GM12891 (cell line): ENCODE measurements at regions not wholly inside any gene's neighbourhood (a gene's known extent, or its start where the extent isn't known, plus 50 kb on each side); places are given as distances from the start of the nearest gene placed in this dataset.

ENCODE experiments used
- DNase-seq: peaks from one replicate; pipeline ENCODE4 v3.0.0; 2011; ENCODE audit warnings: low spot score; ENCODE audit not compliant: insufficient read length
- FAIRE-seq: peaks from 2 replicates; lab custom pipeline; 2011; peaks lifted over from hg19 to GRCh38; lab: Jason Lieb, UNC
- PAX5 ChIP-seq: IDR thresholded peaks from 2 replicates; pipeline ENCODE4 v1.6.1; 2011; ENCODE audit warnings: low read length, moderate library complexity, mild to moderate bottlenecking; ENCODE audit not compliant: insufficient read depth, severe bottlenecking
- POLR2A ChIP-seq: IDR thresholded peaks from 2 replicates; pipeline ENCODE4 v1.6.1; 2011; ENCODE audit warnings: low read depth, low read length, control low read depth
- POLR2AphosphoS5 ChIP-seq: IDR thresholded peaks from 2 replicates; pipeline ENCODE4 v1.6.1; 2011; ENCODE audit warnings: low read depth, low read length, control low read depth
- POU2F2 ChIP-seq: IDR thresholded peaks from 2 replicates; pipeline ENCODE4 v1.6.1; 2011; ENCODE audit warnings: low read depth, mild to moderate bottlenecking, control low read depth, low read length, moderate library complexity
- SPI1 ChIP-seq: IDR thresholded peaks from 2 replicates; pipeline ENCODE4 v1.6.1; 2011; ENCODE audit warnings: low read depth, low read length, control low read depth
- TAF1 ChIP-seq: IDR thresholded peaks from 2 replicates; pipeline ENCODE4 v1.6.1; 2011; ENCODE audit warnings: low read depth, low read length, control low read depth

DNA sequence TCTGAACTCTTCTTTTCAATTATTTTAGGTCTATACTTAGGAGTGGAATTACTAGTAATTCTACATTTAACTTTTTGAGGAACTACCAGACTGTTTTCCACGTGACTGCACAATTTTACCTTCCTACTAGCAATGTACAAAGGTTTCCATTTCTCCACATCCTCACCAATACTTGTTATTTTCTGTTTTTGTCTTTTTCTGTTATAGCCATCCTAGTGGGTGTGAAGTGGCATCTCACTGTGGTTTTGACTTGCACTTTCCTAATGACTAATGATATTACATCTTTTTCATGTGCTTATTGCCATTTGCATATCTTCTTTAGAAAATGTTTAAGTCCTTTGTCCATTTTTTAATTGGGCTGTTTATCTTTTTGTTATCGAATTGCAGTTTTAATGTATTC is 136.9 kb upstream of the EGFLAM start:
- FAIRE-seq (no peak), DNase-seq (no peak)
- TF ChIP-seq TAF1 = no peak
- TF ChIP-seq PAX5 = no peak
- no peak for TF ChIP-seq SPI1
- no peak for TF ChIP-seq POU2F2
- no peak for TF ChIP-seq POLR2AphosphoS5
- TF ChIP-seq POLR2A = no peak

DNA sequence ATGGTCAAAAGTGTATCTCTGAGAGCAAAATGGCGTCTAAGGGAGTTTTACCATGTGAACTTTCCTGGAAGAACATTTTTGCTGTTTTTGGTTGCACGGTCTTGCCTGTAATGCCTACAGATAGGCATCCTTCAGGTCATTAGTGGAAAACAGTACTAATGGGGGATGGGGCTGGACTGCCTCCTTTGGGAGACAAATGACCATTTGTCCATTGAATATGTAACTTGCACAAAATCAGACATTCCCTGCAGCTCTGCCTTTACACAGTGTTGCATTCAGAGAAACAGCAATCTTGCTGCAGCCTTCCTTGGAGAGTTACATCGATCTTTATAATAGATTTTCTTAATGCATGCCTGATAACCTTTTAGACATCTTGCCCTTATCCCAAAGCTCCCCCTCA is 138.5 kb upstream of the EGFLAM start:
- DNase-seq = no peak
- FAIRE-seq = no peak
- no peak for TF ChIP-seq TAF1
- TF ChIP-seq POLR2A = no peak
- no peak for TF ChIP-seq PAX5
- no peak for TF ChIP-seq POLR2AphosphoS5
- TF ChIP-seq SPI1 = no peak
- TF ChIP-seq POU2F2 = no peak

DNA sequence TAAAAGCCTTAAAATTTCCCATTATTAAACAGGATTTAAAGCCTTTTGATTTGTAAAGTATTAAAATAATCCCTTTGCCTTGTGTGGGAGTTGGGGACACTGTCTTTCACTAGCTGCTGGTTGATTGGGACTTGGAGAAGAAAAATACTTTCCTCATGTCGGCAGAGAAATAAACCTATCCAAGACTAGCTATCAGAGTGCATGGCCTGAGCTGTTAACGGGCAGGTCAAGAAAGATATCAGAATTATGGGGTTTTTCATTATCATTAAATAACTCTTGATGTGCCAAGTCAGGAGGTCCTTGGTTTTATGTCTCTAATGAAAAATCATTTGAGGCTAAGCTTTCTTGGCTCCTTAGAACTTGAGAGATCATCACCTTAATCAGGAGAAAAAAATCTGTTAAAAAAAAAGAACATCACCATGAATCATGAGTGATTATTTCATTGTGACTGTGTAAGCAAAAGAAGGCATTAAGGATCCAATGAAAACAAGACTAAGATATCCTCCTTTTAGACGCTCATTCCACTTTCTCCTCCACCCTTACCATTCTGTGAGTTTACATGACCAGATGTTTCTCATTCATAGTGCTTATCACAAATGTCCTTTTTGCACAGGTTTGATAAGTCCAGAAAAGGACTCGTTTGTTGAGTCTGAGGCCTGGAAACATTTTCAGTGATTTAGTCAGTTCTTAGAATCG is 140.4 kb upstream of the EGFLAM start:
- no peak for FAIRE-seq
- no peak for DNase-seq

DNA sequence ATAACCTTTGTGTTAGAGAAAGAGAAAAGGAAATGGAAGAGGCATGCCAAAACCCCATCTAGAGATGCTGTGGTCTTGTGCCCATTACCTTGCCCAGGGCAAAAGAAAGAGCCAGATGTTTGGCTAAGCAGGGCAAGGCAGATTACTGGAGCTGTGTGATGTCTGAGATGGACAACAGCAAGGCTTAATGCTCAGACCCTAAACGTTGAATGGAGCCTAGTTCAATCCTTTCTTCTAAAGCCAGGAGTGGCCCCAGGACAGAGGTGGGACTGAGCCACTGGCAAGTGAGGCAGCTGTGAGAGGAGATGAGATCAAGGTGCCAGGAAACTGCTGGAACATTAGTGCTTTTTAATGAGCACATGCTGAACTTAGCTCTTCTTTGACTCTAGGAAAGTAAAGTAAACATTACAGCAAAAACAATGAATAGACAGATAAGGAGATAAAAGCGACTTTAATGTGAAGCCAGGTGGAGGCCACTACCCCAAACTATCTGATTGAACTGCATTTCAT is 143.0 kb upstream of the EGFLAM start:
- DNase-seq (no peak), FAIRE-seq (no peak)
- no peak for TF ChIP-seq POLR2AphosphoS5
- TF ChIP-seq TAF1 = no peak
- no peak for TF ChIP-seq POLR2A
- no peak for TF ChIP-seq SPI1
- no peak for TF ChIP-seq POU2F2
- TF ChIP-seq PAX5 = no peak

More for the DNA sequence above, 140.4 kb upstream of the EGFLAM start:
- TF ChIP-seq SPI1 (no peak), POU2F2 (no peak), TAF1 (no peak), POLR2A (no peak), POLR2AphosphoS5 (no peak)

DNA sequence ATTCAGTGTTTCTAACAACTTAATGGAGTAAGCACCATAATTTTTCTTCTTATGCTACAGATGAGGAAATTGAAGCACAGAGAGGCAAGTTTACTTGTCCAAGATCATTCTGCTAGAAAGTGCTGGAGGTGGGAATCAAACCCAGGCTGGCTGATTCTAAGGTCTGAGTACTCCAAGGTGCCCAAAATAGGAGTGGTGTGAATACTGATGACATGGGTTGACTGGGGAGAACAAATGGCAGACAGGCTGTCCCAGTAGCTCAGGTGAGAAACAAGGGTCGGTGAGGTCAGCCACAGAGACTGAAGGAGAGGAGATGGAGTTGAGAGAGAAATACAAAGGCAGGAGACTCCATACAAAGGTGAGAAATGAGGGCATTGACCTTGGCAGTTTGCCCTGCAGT is 144.5 kb upstream of the EGFLAM start:
- DNase-seq = no peak
- no peak for FAIRE-seq
- no peak for TF ChIP-seq PAX5
- no peak for TF ChIP-seq POU2F2
- TF ChIP-seq TAF1 = no peak
- TF ChIP-seq POLR2A = no peak
- no peak for TF ChIP-seq SPI1
- TF ChIP-seq POLR2AphosphoS5 = no peak

DNA sequence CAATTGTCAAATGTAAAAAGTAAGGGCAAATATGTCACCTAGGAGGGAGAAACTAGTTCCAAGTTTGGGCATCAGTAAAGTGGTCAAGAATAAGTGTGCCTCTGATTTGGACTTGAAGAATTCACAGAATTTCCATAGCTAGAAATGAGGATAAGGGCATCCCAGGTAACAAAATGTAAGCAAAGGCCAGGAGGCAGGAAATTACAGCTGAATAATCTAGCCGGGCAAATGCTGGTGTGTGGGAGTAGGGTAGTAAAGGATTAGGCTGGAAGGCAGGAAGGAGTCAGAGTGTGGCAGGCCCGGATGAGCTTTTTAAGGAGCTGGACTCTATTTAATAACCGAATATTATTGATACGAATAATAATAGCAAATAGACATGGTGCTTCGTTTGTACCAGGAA is 144.9 kb upstream of the EGFLAM start:
- TF ChIP-seq POLR2A = no peak
- TF ChIP-seq POLR2AphosphoS5 = no peak
- no peak for TF ChIP-seq TAF1
- no peak for TF ChIP-seq POU2F2
- FAIRE-seq = no peak
- DNase-seq = no peak

DNA sequence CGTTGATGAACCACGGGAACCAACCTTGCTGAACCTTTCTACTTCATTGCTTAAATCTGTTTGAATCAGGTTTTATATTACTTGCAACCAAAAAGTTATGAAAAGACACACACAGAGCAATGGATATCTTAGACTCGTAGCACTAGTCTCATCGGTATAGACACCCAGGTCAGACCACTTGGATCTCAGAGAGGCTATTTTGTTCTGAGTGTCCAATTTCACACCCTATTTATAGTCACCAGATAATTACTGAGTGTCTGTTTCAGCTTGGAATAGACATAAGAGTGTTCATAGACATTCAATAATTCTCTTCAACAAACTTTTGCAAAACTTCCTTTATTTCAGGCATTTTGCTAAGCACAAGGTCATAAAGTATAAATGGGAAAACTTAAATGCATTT is 145.4 kb upstream of the EGFLAM start:
- no peak for FAIRE-seq
- DNase-seq = no peak
- no peak for TF ChIP-seq PAX5
- no peak for TF ChIP-seq POU2F2
- TF ChIP-seq POLR2AphosphoS5 = no peak
- TF ChIP-seq POLR2A = no peak
- no peak for TF ChIP-seq SPI1
- no peak for TF ChIP-seq TAF1

DNA sequence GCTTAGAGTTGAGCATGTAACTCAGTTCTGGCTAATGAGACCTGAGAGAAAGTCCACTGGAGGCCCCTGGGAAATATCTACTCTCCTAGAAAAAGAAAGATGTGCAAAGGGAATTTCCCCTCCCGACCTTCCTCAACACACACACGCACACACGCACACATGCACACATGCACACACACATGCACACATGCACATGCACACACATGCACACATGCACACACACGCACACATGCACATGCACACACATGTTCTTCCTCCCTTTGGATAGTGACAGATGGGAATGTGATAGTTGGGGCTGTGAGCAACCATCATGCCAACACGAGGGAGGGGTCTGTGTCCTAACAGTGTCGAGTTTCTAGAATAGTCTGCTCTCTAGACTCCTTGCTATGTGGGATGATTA is 148.2 kb upstream of the EGFLAM start:
- FAIRE-seq (peak; percentile 62), DNase-seq (no peak)
- no peak for TF ChIP-seq POU2F2
- TF ChIP-seq POLR2AphosphoS5 = no peak
- TF ChIP-seq POLR2A = no peak
- TF ChIP-seq SPI1 = no peak
- no peak for TF ChIP-seq TAF1
- no peak for TF ChIP-seq PAX5

DNA sequence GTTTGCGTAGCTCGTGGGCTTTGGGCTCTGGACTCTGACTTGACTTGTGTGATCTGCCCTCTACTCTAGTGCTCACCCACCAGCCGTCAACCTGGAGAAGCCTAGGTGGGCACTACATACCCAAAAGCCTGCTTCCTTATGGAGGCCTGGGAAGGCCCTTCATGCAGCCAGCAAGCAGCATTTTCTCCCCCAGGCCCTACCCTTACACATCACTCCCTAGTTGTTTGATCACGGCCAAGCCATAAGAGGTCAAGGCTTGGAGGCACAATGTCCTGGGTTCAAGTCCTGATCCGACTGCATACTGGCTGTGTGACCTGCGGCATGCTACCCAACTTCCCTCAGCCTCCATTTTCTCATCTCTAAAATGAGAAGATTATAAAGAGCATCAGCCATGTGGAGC is 151.3 kb upstream of the EGFLAM start:
- FAIRE-seq (no peak), DNase-seq (no peak)
- TF ChIP-seq POLR2AphosphoS5 (no peak), PAX5 (no peak), POLR2A (no peak), SPI1 (no peak), POU2F2 (no peak), TAF1 (no peak)

DNA sequence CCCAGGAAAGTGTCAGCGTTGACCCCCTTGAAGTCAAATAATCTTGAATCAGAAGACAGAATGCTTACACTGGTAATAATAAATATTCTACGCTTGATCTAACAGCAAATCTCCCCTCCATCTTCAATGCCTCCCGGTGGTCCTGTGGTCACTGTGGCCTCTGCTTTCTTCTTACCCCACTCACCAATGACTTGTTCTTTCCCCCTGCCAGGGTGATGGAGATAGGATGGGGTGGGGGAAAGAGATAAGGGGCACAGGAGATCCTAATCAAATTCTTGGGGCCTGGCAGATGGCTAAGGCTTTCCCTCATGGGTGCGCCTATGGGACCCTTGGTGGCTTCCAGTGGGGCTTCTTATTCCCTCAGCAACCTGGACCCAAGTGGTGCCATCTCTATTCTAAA is 152.6 kb upstream of the EGFLAM start:
- no peak for FAIRE-seq
- TF ChIP-seq TAF1 (no peak), PAX5 (no peak), POLR2A (no peak), POU2F2 (no peak)

DNA sequence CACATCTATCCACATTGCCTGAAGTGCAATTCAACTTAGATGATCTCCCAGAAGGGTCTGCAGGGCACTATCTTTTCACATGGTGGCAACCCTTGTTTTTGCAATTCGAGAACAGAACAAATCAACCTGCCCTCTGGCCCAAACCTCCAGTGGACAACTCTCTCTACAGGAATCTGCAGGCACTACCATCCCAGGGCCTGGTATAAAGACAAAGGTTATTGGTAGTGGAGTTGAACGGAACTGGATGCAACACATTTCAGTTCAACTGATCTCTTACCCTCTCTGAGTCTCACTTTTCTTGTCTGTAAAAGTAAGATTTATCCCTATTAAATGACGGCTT is 153.2 kb upstream of the EGFLAM start:
- DNase-seq (no peak), FAIRE-seq (no peak)
- TF ChIP-seq PAX5 (no peak), POU2F2 (no peak), TAF1 (no peak), SPI1 (no peak), POLR2AphosphoS5 (no peak), POLR2A (no peak)

More for the DNA sequence above, 152.6 kb upstream of the EGFLAM start:
- no peak for DNase-seq
